Adrenal gland (tissue), 9 donors: ENCODE measurements at regions not wholly inside any gene's neighbourhood (a gene's known extent, or its start where the extent isn't known, plus 50 kb on each side); places are given as distances from the start of the nearest gene placed in this dataset.

Experiments used
- DNase-seq, 7 donors: peaks; one replicate each; pipeline ENCODE4 v3.0.0-alpha.2; 2019 to 2020
- H3K27ac ChIP-seq, 5 donors: fragments of 200-600 bp; sonication (generic) in 4 of 5; 1 replicate in 3 of 5; 2 replicates in 2 of 5; pipeline versions ENCODE4 v1.5.1 to v1.8.0; 2016 to 2020; ENCODE audit warnings: mild to moderate bottlenecking in 1 of 5
- H3K27me3 ChIP-seq: fragments of 200-600 bp; 2 replicates; pipeline ENCODE4 v1.8.0; 2021
- H3K36me3 ChIP-seq, 2 donors: fragments of 200-600 bp; replicated peaks in 1 of 2; 1 replicate in 1 of 2; 2 replicates in 1 of 2; pipeline versions ENCODE4 v1.5.1 to v1.8.0; 2018 to 2022
- H3K4me1 ChIP-seq, 2 donors: fragments of 200-600 bp; replicated peaks in 1 of 2; 1 replicate in 1 of 2; 2 replicates in 1 of 2; pipeline versions ENCODE4 v1.5.1 to v1.8.0; 2018 to 2021
- H3K4me3 ChIP-seq, 4 donors: fragments of 200-600 bp; sonication (generic) in 3 of 4; one replicate each; pipeline ENCODE4 v1.5.1; 2016 to 2018
- H3K9me3 ChIP-seq, 3 donors: fragments of 200-600 bp; sonication (generic) in 1 of 3; replicated peaks in 1 of 3; 1 replicate in 2 of 3; 2 replicates in 1 of 3; pipeline versions ENCODE4 v1.5.1 to v1.8.0; 2016 to 2021
- CTCF ChIP-seq, 6 experiments: fragments of 450-650 bp in 4 of 6; fragments of 200-600 bp in 2 of 6; sonication (generic) in 1 of 6; IDR thresholded peaks; 1 replicate in 5 of 6; 2 replicates in 1 of 6; pipeline versions ENCODE4 v1.5.1 to v1.8.0; 2016 to 2021; ENCODE audit warnings: antibody characterized with exemption in 6 of 6, mild to moderate bottlenecking in 2 of 6, moderate library complexity in 1 of 6
- POLR2A ChIP-seq, 2 donors: fragments of 450-650 bp; IDR thresholded peaks; one replicate each; pipeline ENCODE4 v1.6.1; 2017; ENCODE audit warnings: antibody characterized with exemption in 2 of 2, mild to moderate bottlenecking in 2 of 2, moderate library complexity in 1 of 2
- WGBS, 4 donors: extraction: QIAGEN DNeasy Blood & Tissue Kit in 2 of 4; methylation state at CpG; one replicate each; pipeline versions ENCODE4 v1.1.5 to v1.1.7; 2013 to 2017; 5-methylcytosine and 5-hydroxymethylcytosine counted together
- intact Hi-C, 2 donors: fragments of 100-400 bp; cut with DNase I; formaldehyde crosslinking; loops; one replicate each; pipeline versions ENCODE4 v1.14.1 to v1.15.0; 2022 to 2023
- donor health status: healthy with polysubstance abuse.
- donor health status: Bipolar disorder and iron deficiency.
- donor health status: DM: yes; HTN: yes; CAD: no.
- donor health status: DM: no; HTN: no; CAD: no.
- donor health status: DM: no; HTN: no; CAD: no.

DNA sequence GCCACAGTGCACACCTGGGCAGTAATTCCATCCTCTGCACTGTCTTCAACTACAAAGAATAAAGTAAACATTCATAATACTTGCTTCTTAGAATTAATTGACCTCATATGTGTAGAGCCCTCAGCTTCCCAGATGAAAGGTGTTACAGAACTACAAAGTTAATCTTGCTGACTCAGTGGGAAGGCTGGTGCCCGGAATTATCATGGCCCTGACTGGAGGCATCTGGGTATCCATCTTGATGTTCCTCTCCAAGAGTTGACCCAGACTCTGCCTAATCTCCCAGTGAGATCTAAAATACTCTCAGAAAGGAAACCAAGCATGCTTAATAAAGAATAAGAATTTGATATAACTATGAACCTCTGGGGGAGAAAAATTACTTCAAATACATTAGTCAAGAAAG, 147.0 kb upstream of the ARID2 start:
- Histone ChIP-seq H3K27me3 (no peaks in the 10 kb centered on the region), H3K4me1 (peaks cover 0 to 8% of the 10 kb centered on the region in 2 donors), H3K36me3 (no peaks in the 10 kb centered on the region), H3K9me3 (no peaks in the 10 kb centered on the region), H3K4me3 (no peak overlapping the region), H3K27ac (no peak overlapping the region)
- no peak for DNase-seq
- TF ChIP-seq CTCF (IDR thresholded peaks at IDR 0.05) (no peak), POLR2A (IDR thresholded peaks at IDR 0.05) (no peak)
- intact Hi-C loops: no loop called here
- WGBS, 4 donors: 47 to 59% (median 52%) methylated on average over 1 of the region's 1 CpG

GRCh38 chr12:45582986-45583659, 146.4 kb upstream of the ARID2 start:
- Histone ChIP-seq H3K27me3 (no peaks in the 10 kb centered on the region), H3K4me3 (no peak overlapping the region), H3K27ac (no peak overlapping the region), H3K4me1 (peaks cover 0 to 8% of the 10 kb centered on the region in 2 donors), H3K36me3 (no peaks in the 10 kb centered on the region), H3K9me3 (no peaks in the 10 kb centered on the region)
- WGBS, 4 donors: 28 to 48% (median 41%) methylated on average over 8 of the region's 8 CpGs
- no peak for TF ChIP-seq CTCF (IDR thresholded peaks at IDR 0.05)
- no peak for TF ChIP-seq POLR2A (IDR thresholded peaks at IDR 0.05)
- peak in 6 of 7 donors; percentile 37 to 69 (median 53) for DNase-seq
- intact Hi-C loops: no loop called here

- Histone ChIP-seq H3K27me3 (no peaks in the 10 kb centered on the region), H3K36me3 (no peaks in the 10 kb centered on the region), H3K4me3 (no peak overlapping the region), H3K27ac (no peak overlapping the region), H3K4me1 (peaks cover 0 to 8% of the 10 kb centered on the region in 2 donors), H3K9me3 (no peaks in the 10 kb centered on the region)
- DNase-seq: no peak
- WGBS, 4 donors: 91 to 96% (median 94%) methylated on average over 1 of the region's 1 CpG
- TF ChIP-seq POLR2A (IDR thresholded peaks at IDR 0.05) (no peak), CTCF (IDR thresholded peaks at IDR 0.05) (no peak)
- intact Hi-C loops: no loop called here
Observed at GRCh38 chr12:45584336-45584735, 145.2 kb upstream of the ARID2 start.

DNA sequence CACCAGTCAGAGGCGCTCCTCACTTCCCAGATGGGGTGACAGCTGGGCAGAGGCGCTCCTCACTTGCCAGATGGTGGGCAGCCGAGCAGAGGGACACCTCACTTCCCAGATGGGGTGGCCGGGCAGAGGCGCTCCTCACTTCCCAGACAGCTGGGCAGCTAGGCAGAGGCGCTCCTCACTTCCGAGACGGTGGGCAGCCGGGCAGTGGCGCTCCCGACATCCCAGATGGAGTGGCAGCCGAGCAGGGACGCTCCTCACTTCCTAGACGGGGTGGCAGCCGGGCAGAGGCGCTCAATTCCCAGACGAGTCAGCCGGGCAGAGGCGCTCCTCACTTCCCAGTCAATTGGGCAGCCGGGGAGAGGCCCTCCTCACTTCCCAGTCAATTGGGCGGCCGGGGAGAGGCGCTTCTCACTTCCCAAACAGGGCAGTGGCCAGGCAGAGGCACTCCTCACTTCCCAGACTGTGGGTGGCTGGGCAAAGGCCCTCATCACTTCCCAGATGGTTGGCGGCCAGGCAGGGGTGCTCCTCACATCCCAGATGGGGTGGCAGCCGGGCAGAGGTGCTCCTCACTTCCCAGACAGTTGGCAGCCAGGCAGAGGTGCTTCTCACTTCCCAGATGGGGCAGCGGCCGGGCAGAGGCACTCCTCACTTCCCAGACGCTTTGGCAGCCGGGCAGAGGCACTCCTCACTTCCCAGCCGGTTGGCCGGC, 143.8 kb upstream of the ARID2 start:
- Histone ChIP-seq H3K27ac (no peak overlapping the region), H3K4me3 (no peak overlapping the region), H3K27me3 (no peaks in the 10 kb centered on the region), H3K36me3 (no peaks in the 10 kb centered on the region), H3K4me1 (peaks cover 0 to 8% of the 10 kb centered on the region in 2 donors), H3K9me3 (no peaks in the 10 kb centered on the region)
- TF ChIP-seq POLR2A (IDR thresholded peaks at IDR 0.05) (no peak), CTCF (IDR thresholded peaks at IDR 0.05) (no peak)
- no peak for DNase-seq
- 85 to 98% (median 93%) methylated on average over 9 to 31 of the region's 31 CpGs for WGBS, 4 donors
- intact Hi-C loops: no loop called here
